Stimulated activated CD4-positive, alpha-beta T cell treated with anti-CD3 and anti-CD28 coated beads, Interleukin-1b, Interleukin-23, amount 100 ng/mL, for 4 hours (primary cell): ENCODE measurements at regions not wholly inside any gene's neighbourhood (a gene's known extent, or its start where the extent isn't known, plus 50 kb on each side); places are given as distances from the start of the nearest gene placed in this dataset.
"Not testable (repeated sequence)": the region's sequence is repeated elsewhere in the genome, so short reads cannot be mapped to it uniquely, and the experiment has no call there.

Source experiments
- DNase-seq, 2 donors: peaks; one replicate each; pipeline ENCODE4 v3.0.0-alpha.2; 2020; ENCODE audit warnings: low read depth in 2 of 2

DNA sequence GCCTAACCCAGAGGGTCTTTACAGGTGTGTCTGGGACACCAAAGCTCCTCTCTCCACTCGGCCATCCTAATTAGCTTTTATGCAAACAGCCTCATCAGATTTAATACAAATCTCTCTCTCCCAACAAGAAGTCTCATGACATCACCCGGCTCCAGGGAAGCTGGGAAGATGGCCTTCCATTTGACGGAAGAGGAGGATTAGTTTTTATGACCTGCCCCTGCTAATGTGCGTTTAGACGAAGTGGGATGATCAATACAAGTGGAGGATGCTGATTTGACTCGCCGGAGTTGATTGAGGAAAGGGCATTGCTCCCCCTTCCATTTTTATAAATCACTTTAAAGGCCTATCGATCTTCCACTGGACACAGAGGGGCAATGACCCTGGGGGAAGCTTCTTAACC lies 239.2 kb downstream of the BCL11B start:
- no peak for DNase-seq

- no peak for DNase-seq
Observed at GRCh38 chr14:99033951-99034350, 238.0 kb downstream of the BCL11B start.

DNA sequence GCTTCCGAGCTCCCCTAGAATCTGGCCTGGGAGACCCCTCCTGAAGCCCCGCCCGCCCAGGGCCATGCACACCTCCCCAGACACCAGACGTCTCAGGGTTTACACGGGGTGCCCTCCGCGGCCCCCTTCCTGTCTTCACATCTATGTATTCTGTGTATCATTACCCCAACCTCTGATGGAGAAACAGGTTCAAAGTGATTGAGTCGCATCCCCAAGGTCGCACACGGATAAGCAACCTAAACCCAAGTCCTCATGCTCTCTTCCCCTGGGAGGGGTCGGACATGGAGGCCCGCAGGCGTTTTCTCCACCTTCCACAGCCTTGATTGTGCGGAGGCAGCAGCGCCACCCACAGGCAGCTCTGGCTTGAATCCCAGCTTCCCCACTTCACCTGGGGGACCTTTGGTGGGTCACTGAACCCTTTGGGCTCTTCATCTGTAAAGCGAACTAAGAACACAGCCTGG lies 237.3 kb downstream of the BCL11B start:
- no peak for DNase-seq

DNA sequence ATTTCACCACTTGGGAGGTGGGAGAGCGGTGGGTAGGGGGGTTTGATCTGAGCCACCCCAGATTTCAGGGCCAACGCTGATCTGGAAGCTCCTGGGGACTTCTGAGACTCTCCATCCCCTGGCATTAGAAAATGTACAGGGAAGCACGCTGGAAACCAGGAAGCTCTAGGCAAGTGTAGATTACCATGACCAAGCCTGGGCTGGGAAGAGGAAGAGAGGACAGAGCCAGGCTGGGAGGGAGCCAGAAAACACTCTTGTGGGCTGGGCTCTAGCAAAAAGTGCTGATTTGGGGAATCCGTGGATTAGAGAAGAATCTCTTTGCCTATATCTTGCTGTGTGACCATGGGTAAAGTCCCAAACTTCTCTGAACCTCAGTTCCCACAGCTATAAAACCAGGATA lies 236.7 kb downstream of the BCL11B start:
- DNase-seq: no peak

DNA sequence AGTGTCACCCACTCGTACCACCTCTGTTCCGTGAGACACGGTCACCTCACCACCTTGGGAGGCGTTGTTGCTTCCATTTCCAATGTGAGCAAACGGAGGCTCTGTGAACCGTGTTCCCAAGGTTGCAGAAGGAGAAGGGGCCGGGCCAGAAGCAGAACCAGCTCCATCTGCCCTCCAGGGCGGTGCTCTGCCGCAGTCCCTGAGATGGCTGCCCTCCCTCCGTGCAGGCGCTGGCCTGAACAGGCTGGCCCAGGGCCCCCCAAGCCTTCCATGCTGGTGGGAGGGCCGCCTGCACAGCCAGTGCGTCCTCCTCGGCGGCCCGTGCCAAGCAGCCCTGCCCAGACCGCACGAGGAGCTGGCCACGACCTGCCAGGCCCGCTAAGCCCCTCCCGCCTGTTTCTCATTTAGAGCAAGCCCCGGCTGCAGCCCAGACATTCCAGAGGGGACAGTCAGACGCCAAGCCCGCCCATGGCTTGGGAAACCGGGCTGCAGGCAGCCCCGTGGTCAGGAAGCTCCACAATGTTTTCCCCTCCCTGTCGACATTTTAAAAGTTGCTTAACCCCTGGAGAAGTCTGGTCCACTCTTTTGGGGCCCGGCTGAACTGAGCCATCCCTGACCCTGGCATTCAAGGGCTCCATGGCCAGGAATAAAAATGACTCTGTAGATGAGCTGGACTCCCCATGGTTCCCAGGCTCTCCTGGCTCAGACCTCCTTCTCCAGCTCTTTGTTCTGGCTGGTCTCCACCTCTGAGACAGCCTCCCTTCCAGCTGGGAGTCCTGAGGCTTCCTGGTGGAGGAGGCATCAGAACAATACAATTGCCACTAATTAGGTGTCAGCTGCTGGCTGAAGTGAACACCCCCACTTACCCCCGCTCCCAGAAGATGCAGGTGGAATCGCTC lies 236.0 kb downstream of the BCL11B start:
- no peak for DNase-seq

DNA sequence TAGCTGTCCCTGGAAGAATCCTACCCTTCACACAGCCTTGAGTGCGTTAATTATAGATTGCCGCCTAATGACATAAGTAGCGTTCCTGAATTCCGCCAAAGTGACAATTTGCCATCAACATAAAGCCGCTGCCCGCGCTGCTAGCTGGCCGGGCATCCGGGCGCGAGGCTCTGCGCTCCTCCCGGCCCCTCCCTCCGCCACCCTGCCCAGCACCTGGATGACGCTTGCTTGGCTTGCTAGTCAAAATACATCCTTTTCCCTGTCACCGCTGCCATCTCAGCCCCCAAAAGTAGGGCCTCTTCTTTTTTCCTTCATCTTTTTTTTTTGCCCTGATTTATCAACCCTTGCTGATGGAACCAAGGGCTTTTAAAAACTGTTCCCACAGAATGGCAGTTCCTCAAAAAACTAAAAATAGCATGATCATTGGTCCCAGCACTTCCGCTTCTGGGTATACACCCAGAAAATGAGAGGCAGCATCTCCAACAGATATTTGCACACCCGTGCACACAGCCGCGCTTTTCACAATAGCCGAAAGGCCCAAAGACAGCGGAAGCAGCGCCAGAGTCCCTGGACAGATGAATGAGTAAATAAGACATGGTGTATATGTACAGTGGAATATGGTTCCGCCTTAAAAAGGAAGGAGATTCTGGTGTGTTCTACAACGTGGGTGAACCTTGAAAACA lies 235.2 kb downstream of the BCL11B start:
- no peak for DNase-seq

DNA sequence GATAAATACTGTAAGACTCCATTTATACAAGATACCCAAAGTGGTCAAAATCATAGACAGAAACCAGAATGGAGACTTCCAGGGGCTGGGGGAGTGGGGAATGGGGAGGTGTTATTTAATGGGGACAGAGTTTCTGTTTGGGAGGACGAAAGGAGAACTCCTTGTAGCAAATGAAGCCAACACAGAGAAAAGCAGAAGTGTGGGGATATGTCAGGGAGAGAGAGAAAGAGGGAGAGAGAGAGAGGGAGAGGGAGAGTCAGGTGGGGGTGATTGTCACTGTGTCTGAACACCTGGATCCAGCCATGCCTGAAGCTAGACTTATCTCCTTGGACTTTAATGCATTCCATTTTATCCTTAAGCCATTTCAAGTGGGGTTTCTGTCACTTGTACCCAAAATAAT lies 234.7 kb downstream of the BCL11B start:
- DNase-seq: not testable (repeated sequence)

- DNase-seq: no peak
Observed at GRCh38 chr14:99037777-99038430, 234.1 kb downstream of the BCL11B start.

GRCh38 chr14:99038431-99038820 lies 233.6 kb downstream of the BCL11B start:
- DNase-seq: no peak

GRCh38 chr14:99039331-99040041 lies 232.5 kb downstream of the BCL11B start:
- DNase-seq: no peak

GRCh38 chr14:99040052-99040451 lies 231.9 kb downstream of the BCL11B start:
- DNase-seq: no peak

- no peak for DNase-seq
Observed at GRCh38 chr14:99040711-99041110, 231.3 kb downstream of the BCL11B start.

DNA sequence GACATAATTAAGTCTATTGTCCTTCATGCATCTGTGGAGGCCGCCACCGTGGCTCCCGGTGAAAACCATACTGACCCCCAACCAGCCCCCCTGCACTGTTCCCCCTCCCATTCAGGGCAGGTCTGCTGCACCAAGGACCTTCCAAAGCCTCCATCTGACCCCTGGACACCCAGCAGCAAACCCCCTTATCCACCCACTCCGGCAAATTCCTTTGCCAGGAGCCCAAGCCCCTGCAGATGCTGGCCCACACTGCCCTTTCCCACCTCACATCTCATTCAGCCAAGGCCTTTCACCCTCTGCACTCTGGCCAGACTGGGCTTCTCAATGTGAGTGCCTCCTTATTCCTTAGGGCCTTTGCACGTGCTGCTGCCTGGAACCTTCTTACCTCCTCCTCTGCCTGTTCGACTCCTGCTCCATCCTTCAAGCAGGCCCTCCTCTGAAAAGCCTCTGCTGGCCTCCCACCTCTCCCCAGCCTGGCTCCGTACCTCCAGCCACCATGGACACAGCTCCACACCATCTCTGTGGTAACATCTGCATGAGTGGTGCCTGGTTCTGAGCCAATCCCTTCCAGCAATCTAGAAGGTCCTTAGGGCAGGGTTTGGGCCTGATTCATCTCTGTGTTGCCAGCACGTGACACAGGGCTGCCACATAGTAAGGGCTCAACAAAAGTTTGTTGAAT lies 230.7 kb downstream of the BCL11B start:
- DNase-seq: no peak

GRCh38 chr14:99041820-99042174 lies 230.2 kb downstream of the BCL11B start:
- no peak for DNase-seq

DNA sequence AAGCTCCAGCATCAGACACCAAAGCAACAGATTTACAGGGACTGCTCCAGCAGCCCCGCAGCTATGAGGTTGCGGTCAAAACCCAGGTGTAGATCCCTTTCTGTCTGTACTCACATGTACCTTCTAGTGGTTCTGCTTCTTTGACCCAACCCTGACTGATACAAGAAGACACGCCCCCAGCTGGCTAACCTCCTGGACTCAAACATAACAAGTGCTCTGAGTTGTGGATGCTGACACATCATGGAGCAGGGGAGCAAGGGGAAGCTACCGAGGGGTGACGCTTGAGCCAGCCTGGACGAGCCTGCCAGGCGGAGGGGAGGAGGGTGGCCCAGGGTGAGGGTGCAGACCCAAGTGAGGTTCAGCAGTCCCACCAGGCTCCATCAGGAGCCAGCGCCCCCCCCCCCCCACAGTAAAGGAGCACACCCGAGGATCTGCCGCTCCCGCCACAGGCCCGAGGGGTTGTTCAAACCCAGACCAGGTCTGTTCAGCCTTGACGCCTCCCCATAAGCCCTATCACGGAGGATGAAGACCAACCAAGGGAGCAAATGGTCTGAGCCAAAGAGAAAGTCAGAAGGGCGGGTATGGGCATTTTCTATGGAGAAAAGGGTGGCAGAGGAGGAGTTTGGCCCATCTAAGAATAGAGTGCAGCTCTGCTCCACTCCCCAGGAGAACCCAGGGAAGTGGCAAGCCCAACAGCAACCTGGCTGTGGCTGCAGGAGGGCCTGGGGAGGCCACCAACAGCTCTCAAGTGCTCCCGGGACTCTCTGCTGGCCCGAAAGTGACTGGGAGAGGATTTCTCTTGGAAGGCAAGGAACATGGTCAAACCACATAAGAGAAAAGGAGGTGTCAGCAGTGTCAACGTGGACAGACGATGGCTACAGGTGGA lies 229.4 kb downstream of the BCL11B start:
- DNase-seq: no peak

GRCh38 chr14:99043267-99043615 lies 228.8 kb downstream of the BCL11B start:
- no peak for DNase-seq

- no peak for DNase-seq
Observed at GRCh38 chr14:99043756-99044155, 228.2 kb downstream of the BCL11B start.

- DNase-seq: no peak
Observed at GRCh38 chr14:99047441-99048031, 224.5 kb downstream of the BCL11B start.

DNA sequence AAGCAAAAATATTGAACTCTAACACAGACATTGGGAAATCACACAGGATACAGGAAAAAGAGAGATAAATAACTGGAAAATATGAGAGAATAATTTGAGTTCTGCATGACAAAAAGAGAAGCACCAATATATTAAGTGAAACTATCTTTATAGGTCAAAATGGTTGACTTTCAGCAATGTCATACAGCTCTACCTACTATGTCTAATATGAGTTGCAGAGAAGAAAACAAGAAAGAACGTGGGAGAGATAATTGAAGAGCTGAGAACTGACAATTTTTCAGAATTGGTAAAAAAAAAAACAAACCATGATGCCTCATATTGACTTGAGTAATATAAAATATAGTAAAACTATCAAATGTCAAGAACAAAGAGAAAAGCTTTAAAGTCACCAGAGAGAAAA lies 221.7 kb downstream of the BCL11B start:
- DNase-seq: no peak

GRCh38 chr14:99052467-99052866 lies 219.5 kb downstream of the BCL11B start:
- no peak for DNase-seq
